ENCODE measurements at regions not wholly inside any gene's neighbourhood (a gene's known extent, or its start where the extent isn't known, plus 50 kb on each side); places are given as distances from the start of the nearest gene placed in this dataset.

GRCh38 chr1:195105281-195105680 is 1503.0 kb downstream of the KCNT2 start:
- intact Hi-C loops (cut with DNase I): no loop called here
- Histone ChIP-seq H3K4me1 (no peaks in the 10 kb centered on the region), H3K36me3 (no peaks in the 10 kb centered on the region), H3K4me3 (replicated peaks in 1 of 3) (no peak overlapping the region), H3K27ac (no peak overlapping the region), H3K9me3 (no peaks in the 10 kb centered on the region), H3K27me3 (no peaks in the 10 kb centered on the region)
- TF ChIP-seq POLR2A (IDR thresholded peaks at IDR 0.05): no peak
- TF ChIP-seq, protein P1, sequence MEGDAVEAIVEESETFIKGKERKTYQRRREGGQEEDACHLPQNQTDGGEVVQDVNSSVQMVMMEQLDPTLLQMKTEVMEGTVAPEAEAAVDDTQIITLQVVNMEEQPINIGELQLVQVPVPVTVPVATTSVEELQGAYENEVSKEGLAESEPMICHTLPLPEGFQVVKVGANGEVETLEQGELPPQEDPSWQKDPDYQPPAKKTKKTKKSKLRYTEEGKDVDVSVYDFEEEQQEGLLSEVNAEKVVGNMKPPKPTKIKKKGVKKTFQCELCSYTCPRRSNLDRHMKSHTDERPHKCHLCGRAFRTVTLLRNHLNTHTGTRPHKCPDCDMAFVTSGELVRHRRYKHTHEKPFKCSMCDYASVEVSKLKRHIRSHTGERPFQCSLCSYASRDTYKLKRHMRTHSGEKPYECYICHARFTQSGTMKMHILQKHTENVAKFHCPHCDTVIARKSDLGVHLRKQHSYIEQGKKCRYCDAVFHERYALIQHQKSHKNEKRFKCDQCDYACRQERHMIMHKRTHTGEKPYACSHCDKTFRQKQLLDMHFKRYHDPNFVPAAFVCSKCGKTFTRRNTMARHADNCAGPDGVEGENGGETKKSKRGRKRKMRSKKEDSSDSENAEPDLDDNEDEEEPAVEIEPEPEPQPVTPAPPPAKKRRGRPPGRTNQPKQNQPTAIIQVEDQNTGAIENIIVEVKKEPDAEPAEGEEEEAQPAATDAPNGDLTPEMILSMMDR (IDR thresholded peaks at IDR 0.05): no peak
- no peak for DNase-seq
- 31 to 75% methylated on average over 2 of the region's 2 CpGs for whole genome bisulfite sequencing, 2 donors

DNA sequence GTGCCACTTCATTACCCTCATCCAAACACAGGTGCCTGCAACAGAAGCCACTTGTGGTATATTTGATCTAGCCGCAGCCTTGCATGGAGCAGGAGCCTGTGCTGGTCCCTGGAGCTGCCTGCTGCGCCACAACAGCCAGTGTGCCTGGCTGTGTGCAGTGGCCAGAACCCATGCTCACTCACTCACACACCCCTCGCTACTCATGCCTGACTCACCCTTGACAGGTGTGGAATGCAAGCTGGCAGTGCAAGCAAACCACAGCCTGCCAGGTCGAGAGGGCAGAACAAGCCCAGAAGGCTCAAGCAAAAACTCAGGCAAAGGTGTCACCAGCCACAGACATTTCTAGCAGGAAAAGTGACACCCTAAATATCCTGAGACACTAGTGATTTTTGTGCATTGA is 1510.9 kb downstream of the KCNT2 start:
- 68 to 86% methylated on average over 3 to 4 of the region's 4 CpGs for WGBS, 2 donors
- no peaks in the 10 kb centered on the region for H3K4me1 ChIP-seq
- no peak overlapping the region for H3K4me3 ChIP-seq (replicated peaks in 1 of 3)
- H3K9me3 ChIP-seq: no peaks in the 10 kb centered on the region
- no peaks in the 10 kb centered on the region for H3K36me3 ChIP-seq
- intact Hi-C loops (cut with DNase I): no loop called here
- no peaks in the 10 kb centered on the region for H3K27me3 ChIP-seq
- DNase-seq: no peak
- no peak overlapping the region for H3K27ac ChIP-seq
- TF ChIP-seq, protein P1 (IDR thresholded peaks at IDR 0.05): no peak
- no peak for TF ChIP-seq POLR2A (IDR thresholded peaks at IDR 0.05)

DNA sequence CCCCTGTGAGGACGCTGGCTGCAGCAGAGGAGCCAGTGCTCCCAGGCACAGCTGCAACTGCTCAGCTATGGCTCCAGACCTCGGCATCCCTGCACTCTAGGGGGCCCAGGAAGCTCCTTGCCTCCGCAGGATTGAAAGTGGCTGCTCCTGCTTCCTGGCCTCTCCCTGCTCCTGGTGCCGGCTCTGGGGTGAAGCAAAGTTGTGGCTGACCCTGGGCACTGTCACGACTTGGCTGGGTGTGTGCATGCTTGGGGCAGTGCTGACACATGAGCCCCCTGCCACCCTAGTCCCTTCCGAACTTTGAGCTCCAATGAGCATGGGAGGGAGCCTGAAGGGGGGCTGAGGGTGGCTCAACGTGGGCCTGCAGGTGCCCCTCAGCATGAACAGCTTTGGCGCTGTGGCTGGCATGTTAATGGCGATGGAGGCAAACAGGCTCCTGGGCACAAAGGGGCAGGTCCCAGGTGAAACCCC is 1512.2 kb downstream of the KCNT2 start:
- H3K9me3 ChIP-seq: no peaks in the 10 kb centered on the region
- no peak for DNase-seq
- 77 to 86% methylated on average over 3 to 9 of the region's 9 CpGs for WGBS, 2 donors
- no peaks in the 10 kb centered on the region for H3K4me1 ChIP-seq
- H3K36me3 ChIP-seq: no peaks in the 10 kb centered on the region
- TF ChIP-seq, protein P1 (IDR thresholded peaks at IDR 0.05): no peak
- TF ChIP-seq POLR2A (IDR thresholded peaks at IDR 0.05): no peak
- intact Hi-C loops (cut with DNase I): no loop called here
- H3K4me3 ChIP-seq (replicated peaks in 1 of 3): no peak overlapping the region
- no peaks in the 10 kb centered on the region for H3K27me3 ChIP-seq
- no peak overlapping the region for H3K27ac ChIP-seq

DNA sequence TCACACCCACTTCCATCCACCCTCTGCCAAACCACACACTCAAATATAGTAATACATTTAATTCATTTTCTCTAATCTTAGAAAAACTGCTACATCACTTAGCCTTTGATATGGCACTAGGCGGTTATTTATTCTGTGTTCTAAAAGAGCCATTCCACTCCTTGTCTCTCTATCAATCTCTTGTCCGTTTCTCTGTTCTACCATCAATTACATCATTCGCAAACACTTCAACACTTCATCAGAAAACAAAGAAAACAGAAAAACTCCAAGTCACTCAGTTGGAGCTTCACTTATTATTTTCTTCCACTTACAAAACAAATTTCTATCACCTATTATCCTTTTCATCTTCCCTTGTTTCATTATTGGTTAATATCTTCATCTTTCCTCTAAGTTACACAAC is 1523.0 kb downstream of the KCNT2 start:
- Histone ChIP-seq H3K27me3 (no peaks in the 10 kb centered on the region), H3K4me1 (no peaks in the 10 kb centered on the region), H3K4me3 (replicated peaks in 1 of 3) (no peak overlapping the region), H3K36me3 (no peaks in the 10 kb centered on the region), H3K9me3 (no peaks in the 10 kb centered on the region), H3K27ac (no peak overlapping the region)
- intact Hi-C loops (cut with DNase I): no loop called here
- TF ChIP-seq, protein P1 (IDR thresholded peaks at IDR 0.05): no peak
- TF ChIP-seq POLR2A (IDR thresholded peaks at IDR 0.05): no peak
- no peak for DNase-seq
- WGBS, 2 donors: 81% methylated on average over 3 of the region's 3 CpGs

- Histone ChIP-seq H3K9me3 (no peaks in the 10 kb centered on the region), H3K36me3 (no peaks in the 10 kb centered on the region), H3K27me3 (no peaks in the 10 kb centered on the region), H3K27ac (no peak overlapping the region), H3K4me3 (replicated peaks in 1 of 3) (no peak overlapping the region), H3K4me1 (no peaks in the 10 kb centered on the region)
- intact Hi-C loops (cut with DNase I): no loop called here
- TF ChIP-seq POLR2A (IDR thresholded peaks at IDR 0.05): no peak
- TF ChIP-seq, protein P1 (IDR thresholded peaks at IDR 0.05): no peak
- no peak for DNase-seq
- WGBS, 2 donors: 77 to 88% methylated on average over 1 of the region's 1 CpG
These were observed 1526.1 kb downstream of the KCNT2 start for GRCh38 chr1:195082183-195082582.

Data from thyroid gland (tissue), 4 donors.